ENCODE measurements at regions not wholly inside any gene's neighbourhood (a gene's known extent, or its start where the extent isn't known, plus 50 kb on each side); places are given as distances from the start of the nearest gene placed in this dataset.
A peak's percentile ranks its signal among the peaks of the same experiment; 100 is the strongest.

GRCh38 chr6:169078399-169079145, 175.1 kb downstream of the THBS2 start:
- H3K9me3 ChIP-seq: no peaks in the 10 kb centered on the region
- H3K27me3 ChIP-seq: no peaks in the 10 kb centered on the region
- ATAC-seq: no peak
- TF ChIP-seq CTCF (IDR thresholded peaks at IDR 0.05) (no peak), POLR2A (IDR thresholded peaks at IDR 0.05) (no peak), POLR2AphosphoS5 (IDR thresholded peaks at IDR 0.05) (no peak), EP300 (IDR thresholded peaks at IDR 0.05) (no peak)
- WGBS, 2 donors (ENCODE audit: low coverage in 1 of 2): 91 to 96% methylated on average over 4 to 7 of the region's 7 CpGs
- peaks cover 0 to 21% (median 9%) of the 10 kb centered on the region in 3 donors for H3K4me1 ChIP-seq
- H3K27ac ChIP-seq: no peak overlapping the region
- H3K36me3 ChIP-seq: no peaks in the 10 kb centered on the region
- H3K4me3 ChIP-seq: no peak overlapping the region

- TF ChIP-seq CTCF (IDR thresholded peaks at IDR 0.05) (no peak), POLR2A (IDR thresholded peaks at IDR 0.05) (no peak), EP300 (IDR thresholded peaks at IDR 0.05) (no peak), POLR2AphosphoS5 (IDR thresholded peaks at IDR 0.05) (no peak)
- H3K36me3 ChIP-seq: no peaks in the 10 kb centered on the region
- ATAC-seq: no peak
- peak overlapping the region in 3 of 4 donors; percentile 59 to 73 (median 71) for H3K27ac ChIP-seq
- peaks cover 0 to 29% (median 9%) of the 10 kb centered on the region in 3 donors for H3K4me1 ChIP-seq
- no peak overlapping the region for H3K4me3 ChIP-seq
- 43 to 79% methylated on average over 3 to 5 of the region's 9 CpGs for WGBS, 2 donors (ENCODE audit: low coverage in 1 of 2)
- H3K27me3 ChIP-seq: no peaks in the 10 kb centered on the region
- no peaks in the 10 kb centered on the region for H3K9me3 ChIP-seq
Measured at GRCh38 chr6:169075915-169076654, 177.6 kb downstream of the THBS2 start.

GRCh38 chr6:169075211-169075914, 178.3 kb downstream of the THBS2 start:
- peak; percentile 82 for ATAC-seq
- H3K36me3 ChIP-seq: no peaks in the 10 kb centered on the region
- TF ChIP-seq POLR2A (IDR thresholded peaks at IDR 0.05) (no peak), CTCF (IDR thresholded peaks at IDR 0.05) (no peak), EP300 (IDR thresholded peaks at IDR 0.05) (no peak), POLR2AphosphoS5 (IDR thresholded peaks at IDR 0.05) (peak; percentile 77)
- H3K27me3 ChIP-seq: no peaks in the 10 kb centered on the region
- no peaks in the 10 kb centered on the region for H3K9me3 ChIP-seq
- H3K27ac ChIP-seq: peak overlapping the region; percentile 52 to 73 (median 72)
- H3K4me1 ChIP-seq: peaks cover 0 to 34% (median 9%) of the 10 kb centered on the region in 3 donors
- 18 to 41% methylated on average over 10 to 15 of the region's 19 CpGs for WGBS, 2 donors (ENCODE audit: low coverage in 1 of 2)
- no peak overlapping the region for H3K4me3 ChIP-seq

GRCh38 chr6:169074526-169074925, 179.1 kb downstream of the THBS2 start:
- H3K36me3 ChIP-seq: no peaks in the 10 kb centered on the region
- WGBS, 2 donors (ENCODE audit: low coverage in 1 of 2): 42 to 59% methylated on average over 4 of the region's 4 CpGs
- peak overlapping the region; percentile 47 to 72 (median 70) for H3K27ac ChIP-seq
- ATAC-seq: no peak
- peaks cover 0 to 41% (median 9%) of the 10 kb centered on the region in 3 donors for H3K4me1 ChIP-seq
- H3K27me3 ChIP-seq: no peaks in the 10 kb centered on the region
- no peak for TF ChIP-seq EP300 (IDR thresholded peaks at IDR 0.05)
- TF ChIP-seq POLR2A (IDR thresholded peaks at IDR 0.05): no peak
- TF ChIP-seq POLR2AphosphoS5 (IDR thresholded peaks at IDR 0.05): no peak
- no peak for TF ChIP-seq CTCF (IDR thresholded peaks at IDR 0.05)
- no peak overlapping the region for H3K4me3 ChIP-seq
- H3K9me3 ChIP-seq: no peaks in the 10 kb centered on the region

Data from gastroesophageal sphincter (tissue), 4 donors.